Neutrophil (primary cell): ENCODE measurements at regions not wholly inside any gene's neighbourhood (a gene's known extent, or its start where the extent isn't known, plus 50 kb on each side); places are given as distances from the start of the nearest gene placed in this dataset.

ENCODE experiments used
- H3K27ac ChIP-seq: fragments of 200-600 bp; sonication (generic); 2 replicates; pipeline ENCODE4 v1.5.1; 2016; ENCODE audit warnings: mild to moderate bottlenecking, moderate library complexity
- H3K27me3 ChIP-seq: fragments of 200-600 bp; sonication (generic); 2 replicates; pipeline ENCODE4 v1.6.0; 2016; ENCODE audit warnings: mild to moderate bottlenecking
- H3K36me3 ChIP-seq: fragments of 200-600 bp; sonication (generic); 2 replicates; pipeline ENCODE4 v1.5.1; 2017
- H3K4me1 ChIP-seq, 2 experiments: fragments of 200-600 bp in 1 of 2; sonication (generic) in 1 of 2; 1 replicate in 1 of 2; 2 replicates in 1 of 2; pipeline versions ENCODE4 v1.5.1 to v1.6.1; 2013 to 2016; ENCODE audit warnings: low read depth in 1 of 2, low read length in 1 of 2, mild to moderate bottlenecking in 1 of 2, moderate library complexity in 1 of 2; ENCODE audit not compliant: control insufficient read depth in 1 of 2, insufficient read depth in 1 of 2
- H3K4me3 ChIP-seq, 2 experiments: fragments of 200-600 bp in 1 of 2; sonication (generic) in 1 of 2; 1 replicate in 1 of 2; 2 replicates in 1 of 2; pipeline ENCODE4 v1.5.1; 2013 to 2016; ENCODE audit warnings: low read depth in 1 of 2, low read length in 1 of 2, mild to moderate bottlenecking in 1 of 2, moderate library complexity in 1 of 2
- H3K9me3 ChIP-seq: fragments of 200-600 bp; sonication (generic); 2 replicates; pipeline ENCODE4 v1.5.1; 2016
- TF ChIP-seq, protein P1 (sequence below): fragments of 200-600 bp; sonication (generic); IDR thresholded peaks from 2 replicates; pipeline ENCODE4 v1.5.1; 2016; ENCODE audit warnings: antibody characterized with exemption

DNA sequence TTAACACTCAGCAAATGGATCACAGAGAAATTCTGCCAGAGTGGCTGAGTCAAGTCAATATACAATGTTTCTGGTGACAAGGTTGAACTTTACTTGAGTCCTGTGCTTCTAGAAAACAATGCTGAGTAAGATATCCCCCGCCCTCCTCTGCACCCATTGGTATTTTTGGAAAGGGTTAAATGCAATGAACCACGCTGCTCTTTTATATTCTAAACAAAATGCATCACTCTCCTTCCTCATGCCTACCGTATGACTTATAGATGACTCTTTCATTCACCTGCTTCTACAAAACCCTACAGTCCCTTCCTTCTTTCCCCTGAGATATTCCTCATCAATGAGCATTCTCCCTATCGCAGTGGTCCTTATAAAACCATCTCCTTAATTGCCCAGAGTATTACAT is 168.8 kb downstream of the TXNL1 start:
- Histone ChIP-seq H3K9me3 (peaks cover 4% of the 10 kb centered on the region), H3K4me3 (no peak overlapping the region), H3K27ac (no peak overlapping the region), H3K27me3 (no peaks in the 10 kb centered on the region), H3K36me3 (no peaks in the 10 kb centered on the region), H3K4me1 (peaks cover 24 to 29% of the 10 kb centered on the region in 2 experiments)
- TF ChIP-seq, protein P1, sequence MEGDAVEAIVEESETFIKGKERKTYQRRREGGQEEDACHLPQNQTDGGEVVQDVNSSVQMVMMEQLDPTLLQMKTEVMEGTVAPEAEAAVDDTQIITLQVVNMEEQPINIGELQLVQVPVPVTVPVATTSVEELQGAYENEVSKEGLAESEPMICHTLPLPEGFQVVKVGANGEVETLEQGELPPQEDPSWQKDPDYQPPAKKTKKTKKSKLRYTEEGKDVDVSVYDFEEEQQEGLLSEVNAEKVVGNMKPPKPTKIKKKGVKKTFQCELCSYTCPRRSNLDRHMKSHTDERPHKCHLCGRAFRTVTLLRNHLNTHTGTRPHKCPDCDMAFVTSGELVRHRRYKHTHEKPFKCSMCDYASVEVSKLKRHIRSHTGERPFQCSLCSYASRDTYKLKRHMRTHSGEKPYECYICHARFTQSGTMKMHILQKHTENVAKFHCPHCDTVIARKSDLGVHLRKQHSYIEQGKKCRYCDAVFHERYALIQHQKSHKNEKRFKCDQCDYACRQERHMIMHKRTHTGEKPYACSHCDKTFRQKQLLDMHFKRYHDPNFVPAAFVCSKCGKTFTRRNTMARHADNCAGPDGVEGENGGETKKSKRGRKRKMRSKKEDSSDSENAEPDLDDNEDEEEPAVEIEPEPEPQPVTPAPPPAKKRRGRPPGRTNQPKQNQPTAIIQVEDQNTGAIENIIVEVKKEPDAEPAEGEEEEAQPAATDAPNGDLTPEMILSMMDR: no peak

DNA sequence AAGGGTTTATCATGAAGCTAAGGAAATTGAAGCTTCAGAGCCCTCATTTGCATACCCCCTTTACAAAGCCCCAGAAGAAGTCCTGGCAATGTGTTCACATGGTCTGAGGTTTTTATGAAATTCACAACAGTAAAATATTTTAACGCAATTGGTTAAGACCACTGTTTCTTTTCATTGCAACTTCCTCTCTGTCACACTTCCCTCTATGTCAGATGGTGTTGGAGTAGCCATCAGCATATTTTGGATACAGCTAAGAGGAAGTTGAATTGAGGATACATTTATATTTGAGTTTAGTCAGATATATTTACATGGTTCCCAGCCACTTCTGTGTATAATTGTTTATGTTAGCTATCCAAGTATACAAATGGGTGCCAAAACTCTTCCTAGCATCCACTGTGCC is 170.0 kb downstream of the TXNL1 start:
- no peak overlapping the region for H3K4me3 ChIP-seq
- H3K9me3 ChIP-seq: peaks cover 4% of the 10 kb centered on the region
- H3K4me1 ChIP-seq: peaks cover 17% of the 10 kb centered on the region in 2 experiments
- H3K36me3 ChIP-seq: no peaks in the 10 kb centered on the region
- no peaks in the 10 kb centered on the region for H3K27me3 ChIP-seq
- H3K27ac ChIP-seq: peak overlapping the region; percentile 79
- TF ChIP-seq, protein P1: no peak

DNA sequence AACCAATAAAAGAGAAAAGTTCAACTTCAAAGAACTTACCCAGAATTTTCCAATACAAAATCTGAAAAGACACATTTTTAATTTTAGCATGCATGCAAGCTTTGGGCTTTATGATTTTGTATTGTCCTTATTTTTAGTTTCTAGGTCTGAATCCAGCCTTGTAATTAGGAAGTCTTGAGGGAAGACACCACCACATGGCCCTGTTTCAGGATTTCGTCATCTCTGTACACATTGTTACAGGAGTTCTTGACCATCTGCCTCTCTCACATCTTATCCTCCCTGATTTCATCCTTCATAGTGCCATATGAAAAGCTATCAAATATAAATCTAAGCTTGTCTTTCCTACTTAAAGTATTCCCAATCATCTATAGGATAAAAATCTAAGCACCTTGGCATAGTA is 176.1 kb downstream of the TXNL1 start:
- Histone ChIP-seq H3K4me1 (peaks cover 31 to 42% of the 10 kb centered on the region in 2 experiments), H3K4me3 (no peak overlapping the region), H3K36me3 (no peaks in the 10 kb centered on the region), H3K27ac (no peak overlapping the region), H3K27me3 (no peaks in the 10 kb centered on the region), H3K9me3 (peaks cover 4% of the 10 kb centered on the region)
- TF ChIP-seq, protein P1: no peak

DNA sequence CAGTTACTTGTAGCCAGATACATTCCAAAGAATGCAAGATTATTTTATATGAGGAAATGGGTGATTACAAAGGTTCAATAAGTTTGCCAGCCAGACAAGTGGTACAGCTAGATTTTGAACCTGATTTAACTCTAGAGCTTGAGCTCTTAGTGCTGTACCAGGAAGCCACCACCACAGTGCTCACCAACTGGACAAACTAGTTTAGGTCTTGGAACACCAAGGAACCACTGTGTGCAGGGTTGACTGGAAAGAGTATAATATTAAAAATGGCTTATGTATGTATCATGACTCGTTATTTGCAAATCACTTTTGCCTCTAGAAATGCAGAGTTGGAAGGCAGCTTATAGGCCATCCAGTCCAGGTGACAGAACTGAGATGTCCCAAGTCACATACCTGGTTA is 177.2 kb downstream of the TXNL1 start:
- peak overlapping the region; percentile 66 for H3K27ac ChIP-seq
- H3K27me3 ChIP-seq: no peaks in the 10 kb centered on the region
- H3K36me3 ChIP-seq: no peaks in the 10 kb centered on the region
- TF ChIP-seq, protein P1: no peak
- no peak overlapping the region for H3K4me3 ChIP-seq
- H3K4me1 ChIP-seq: peaks cover 34 to 45% of the 10 kb centered on the region in 2 experiments
- peaks cover 4% of the 10 kb centered on the region for H3K9me3 ChIP-seq

DNA sequence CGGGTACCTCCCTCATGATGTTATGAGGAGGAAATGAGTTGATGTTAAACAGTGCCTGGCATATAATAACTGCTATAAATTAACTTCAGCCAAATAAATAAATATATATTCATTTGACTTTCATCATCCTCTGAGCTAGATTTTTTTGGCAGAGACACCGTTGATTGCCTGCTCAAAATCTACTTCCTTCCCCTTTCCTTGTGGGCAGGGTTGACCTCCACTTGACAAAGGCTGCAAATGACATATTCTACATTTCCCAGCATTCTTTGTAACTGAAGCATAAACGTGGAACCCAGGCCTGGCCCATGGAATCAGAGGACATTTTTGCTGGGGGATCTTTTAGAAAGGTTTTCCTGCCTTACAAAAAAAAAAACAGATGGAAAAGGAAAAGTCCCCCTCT is 177.8 kb downstream of the TXNL1 start:
- Histone ChIP-seq H3K4me3 (no peak overlapping the region), H3K36me3 (no peaks in the 10 kb centered on the region), H3K4me1 (peaks cover 34 to 45% of the 10 kb centered on the region in 2 experiments), H3K9me3 (peaks cover under 1% of the 10 kb centered on the region), H3K27ac (peak overlapping the region; percentile 66), H3K27me3 (no peaks in the 10 kb centered on the region)
- TF ChIP-seq, protein P1: no peak
